ENCODE measurements at regions not wholly inside any gene's neighbourhood (a gene's known extent, or its start where the extent isn't known, plus 50 kb on each side); places are given as distances from the start of the nearest gene placed in this dataset.

GRCh38 chr16:60074378-60074777 lies 1340.3 kb upstream of the GOT2 start:
- TF ChIP-seq CTCF (conservative IDR thresholded peaks at IDR 0.05) = no peak
- no peak for TF ChIP-seq ZFX (IDR thresholded peaks at IDR 0.05)
